HepG2 (cell line): ENCODE measurements at regions not wholly inside any gene's neighbourhood (a gene's known extent, or its start where the extent isn't known, plus 50 kb on each side); places are given as distances from the start of the nearest gene placed in this dataset.

Experiments
- ATAC-seq: fragments of 200-7000 bp; cut with Tn5 transposase; 3 replicates; pipeline ENCODE4 v1.9.1; 2020; ENCODE audit warnings: mild to moderate bottlenecking, moderate library complexity
- BruUV-seq: library from RNA; stranded (reverse); fragments of 400-500 nt; replicated peaks from 2 replicates; lab custom pipeline; 2021; lab: Mats Ljungman, UMichigan
- CTCF ChIA-PET: fragments of 300-600 bp; formaldehyde crosslinking; extraction: SDS; loops from one replicate; lab custom pipeline; 2021; ENCODE audit warnings: low total read pairs, inconsistent platforms, low intra/inter-chr PET ratio; lab: Yijun Ruan, JAX
- POLR2A ChIA-PET: fragments of 350-600 bp; sonication (Branson Sonifier 250); formaldehyde crosslinking; loops from one replicate; lab custom pipeline; 2020; ENCODE audit warnings: antibody characterized with exemption, inconsistent platforms; lab: Yijun Ruan, JAX
- DNase-seq: peaks from one replicate; pipeline ENCODE4 v3.0.0-alpha.2; 2015; ENCODE audit warnings: low spot score
- FAIRE-seq: peaks from 3 replicates; lab custom pipeline; 2011; peaks lifted over from hg19 to GRCh38; lab: Jason Lieb, UNC
- H2AFZ ChIP-seq: one replicate; pipeline ENCODE4 v1.6.1; 2011; ENCODE audit warnings: low read length, inconsistent platforms
- H3K27ac ChIP-seq: fragments of 300-600 bp; 3 replicates; pipeline ENCODE4 v1.8.0; 2011; ENCODE audit warnings: mixed run types, mild to moderate bottlenecking, mixed read lengths, low read length, inconsistent platforms; ENCODE audit not compliant: insufficient read depth; ENCODE audit errors: extremely low read length
- H3K27me3 ChIP-seq, 2 experiments: fragments of 200-600 bp in 1 of 2; 2 replicates in 1 of 2; 3 replicates in 1 of 2; pipeline versions ENCODE4 v1.6.0 to v1.8.0; 2011; ENCODE audit warnings: low read length in 2 of 2, mild to moderate bottlenecking in 2 of 2, moderate library complexity in 2 of 2, inconsistent platforms in 1 of 2; ENCODE audit not compliant: insufficient read depth in 2 of 2, control insufficient read depth in 1 of 2
- H3K36me3 ChIP-seq, 2 experiments: fragments of 200-600 bp in 1 of 2; replicated peaks in 1 of 2; 2 replicates in 1 of 2; 3 replicates in 1 of 2; pipeline versions ENCODE4 v1.5.1 to v1.8.0; 2011; ENCODE audit warnings: low read length in 2 of 2, inconsistent platforms in 1 of 2; ENCODE audit not compliant: insufficient read depth in 2 of 2, control insufficient read depth in 1 of 2
- H3K4me1 ChIP-seq: 2 replicates; pipeline ENCODE4 v1.5.1; 2012; ENCODE audit warnings: low read length, inconsistent platforms; ENCODE audit not compliant: insufficient read depth
- H3K4me2 ChIP-seq: 2 replicates; pipeline ENCODE4 v1.6.0; 2011; ENCODE audit warnings: low read depth, low read length, inconsistent platforms
- H3K4me3 ChIP-seq, 3 experiments: fragments of 200-600 bp in 1 of 3; sonication (generic), shearing (Covaris generic) in 1 of 3; replicated peaks in 1 of 3; 2 replicates each; pipeline ENCODE4 v1.5.1; 2011 to 2016; ENCODE audit warnings: low read length in 3 of 3, inconsistent platforms in 2 of 3, low read depth in 2 of 3, mild to moderate bottlenecking in 2 of 3, control low read depth in 1 of 3, mixed read lengths in 1 of 3; ENCODE audit not compliant: insufficient read depth in 1 of 3
- H3K79me2 ChIP-seq: one replicate; pipeline ENCODE4 v1.6.1; 2011; ENCODE audit warnings: low read length, inconsistent platforms; ENCODE audit not compliant: insufficient read depth
- H3K9ac ChIP-seq: 2 replicates; pipeline ENCODE4 v1.6.0; 2011; ENCODE audit warnings: mild to moderate bottlenecking, low read depth, low read length, inconsistent platforms; ENCODE audit not compliant: insufficient read depth
- H3K9me3 ChIP-seq: 2 replicates; pipeline ENCODE4 v1.5.1; 2012; ENCODE audit warnings: mild to moderate bottlenecking, low read length
- H4K20me1 ChIP-seq: 2 replicates; pipeline ENCODE4 v1.6.0; 2011; ENCODE audit warnings: inconsistent platforms, mild to moderate bottlenecking, low read length, moderate library complexity; ENCODE audit not compliant: insufficient read depth
- ATF2 ChIP-seq: sonication (generic); formaldehyde crosslinking; IDR thresholded peaks from 2 replicates; pipeline ENCODE4 v1.4.0; 2020; ENCODE audit warnings: missing genetic modification reagents
- CHD4 ChIP-seq: fragments of 200-600 bp; sonication (generic); IDR thresholded peaks from 2 replicates; pipeline ENCODE4 v1.7.0; 2017; ENCODE audit warnings: mild to moderate bottlenecking, low read length, borderline replicate concordance
- DPF2 ChIP-seq: sonication (generic); formaldehyde crosslinking; IDR thresholded peaks from 2 replicates; pipeline ENCODE4 v1.4.0; 2020; ENCODE audit warnings: mild to moderate bottlenecking, low read depth, missing genetic modification reagents, borderline replicate concordance
- ETV6 ChIP-seq: sonication (generic); formaldehyde crosslinking; conservative IDR thresholded peaks from 2 replicates; pipeline ENCODE4 v1.4.0; 2020; ENCODE audit warnings: missing genetic modification reagents
- FOXK1 ChIP-seq: sonication (generic); formaldehyde crosslinking; IDR thresholded peaks from 2 replicates; pipeline ENCODE4 v1.4.0; 2020; ENCODE audit warnings: low read depth, missing genetic modification reagents, borderline replicate concordance
- HOMEZ ChIP-seq: IDR thresholded peaks from 2 replicates; pipeline ENCODE4 v1.6.1; 2016; ENCODE audit warnings: low read depth
- IRX3 ChIP-seq: sonication (generic); formaldehyde crosslinking; IDR thresholded peaks from 2 replicates; pipeline ENCODE4 v1.8.1; 2023; ENCODE audit warnings: mild to moderate bottlenecking, low read depth, missing genetic modification reagents, borderline replicate concordance
- KLF15 ChIP-seq: sonication (generic); formaldehyde crosslinking; IDR thresholded peaks from 2 replicates; pipeline ENCODE4 v1.8.1; 2023; ENCODE audit warnings: borderline replicate concordance, mild to moderate bottlenecking, inconsistent platforms, missing genetic modification reagents, mixed read lengths
- MTA3 ChIP-seq: sonication (generic); formaldehyde crosslinking; IDR thresholded peaks from 2 replicates; pipeline ENCODE4 v1.4.0; 2020; ENCODE audit warnings: missing genetic modification reagents
- NBN ChIP-seq: fragments of 450-650 bp; conservative IDR thresholded peaks from 2 replicates; pipeline ENCODE4 v1.6.1; 2017
- PLSCR1 ChIP-seq: sonication (generic); formaldehyde crosslinking; IDR thresholded peaks from 2 replicates; pipeline ENCODE4 v1.5.0; 2020; ENCODE audit warnings: missing genetic modification reagents, mild to moderate bottlenecking, borderline replicate concordance
- RAD51 ChIP-seq: fragments of 450-650 bp; IDR thresholded peaks from 2 replicates; pipeline ENCODE4 v1.6.1; 2016; ENCODE audit warnings: borderline replicate concordance
- SMYD3 ChIP-seq: sonication (generic); formaldehyde crosslinking; IDR thresholded peaks from 2 replicates; pipeline ENCODE4 v1.8.1; 2023; ENCODE audit warnings: mild to moderate bottlenecking, missing genetic modification reagents
- SP1 ChIP-seq, 2 experiments: fragments of 450-650 bp in 1 of 2; sonication (generic) in 1 of 2; formaldehyde crosslinking in 1 of 2; IDR thresholded peaks; 2 replicates each; pipeline versions ENCODE4 v1.4.0 to v1.6.1; 2016 to 2020; ENCODE audit warnings: missing genetic modification reagents in 1 of 2
- ZFAT ChIP-seq: sonication (generic); formaldehyde crosslinking; conservative IDR thresholded peaks from 2 replicates; pipeline ENCODE4 v1.8.1; 2023; ENCODE audit warnings: missing genetic modification reagents, inconsistent platforms
- ZNF18 ChIP-seq: sonication (generic); formaldehyde crosslinking; IDR thresholded peaks from 2 replicates; pipeline ENCODE4 v1.8.0; 2022; ENCODE audit warnings: mild to moderate bottlenecking, missing genetic modification reagents; ENCODE audit not compliant: insufficient replicate concordance
- ZNF331 ChIP-seq: sonication (generic); formaldehyde crosslinking; IDR thresholded peaks from 2 replicates; pipeline ENCODE4 v1.4.0; 2020; ENCODE audit warnings: missing genetic modification reagents
- ZNF33A ChIP-seq: sonication (generic); formaldehyde crosslinking; IDR thresholded peaks from 2 replicates; pipeline ENCODE4 v1.5.1; 2020; ENCODE audit warnings: missing genetic modification reagents, mild to moderate bottlenecking, moderate library complexity, borderline replicate concordance
- ZNF672 ChIP-seq: sonication (generic); formaldehyde crosslinking; IDR thresholded peaks from 2 replicates; pipeline ENCODE4 v1.8.1; 2022; ENCODE audit warnings: missing genetic modification reagents
- WGBS: methylation state at CpG from one replicate; pipeline ENCODE4 v1.1.6; 2017; ENCODE audit warnings: low lambda C conversion rate; 5-methylcytosine and 5-hydroxymethylcytosine counted together
- in situ Hi-C: cut with HindIII; loops from 2 replicates; pipeline ENCODE4 v1.10.0; 2017; ENCODE audit warnings: low pct_unique_long_range_greater_than_20kb; ENCODE audit not compliant: extremely low pct_ligation_motif_present
- intact Hi-C: fragments of 100-400 bp; cut with micrococcal nuclease; formaldehyde crosslinking; loops from one replicate; pipeline ENCODE4 v1.10.0; 2022; ENCODE audit not compliant: unreplicated experiment

- no peak overlapping the region for H3K9ac ChIP-seq
- H3K27me3 ChIP-seq: no peaks in the 10 kb centered on the region
- TF ChIP-seq ZNF33A (CRISPR knock-in tag) (no peak), ZNF18 (CRISPR knock-in tag) (no peak), NBN (no peak), DPF2 (CRISPR knock-in tag) (no peak), HOMEZ (CRISPR knock-in tag) (no peak), ZFAT (CRISPR knock-in tag) (no peak), SMYD3 (CRISPR knock-in tag) (no peak), FOXK1 (no peak), SP1 (IDR thresholded peaks at IDR 0.05) (no peak), SP1 (CRISPR knock-in tag; IDR thresholded peaks at IDR 0.05) (no peak), ZNF331 (CRISPR knock-in tag) (no peak), KLF15 (CRISPR knock-in tag) (no peak), CHD4 (no peak), ZNF672 (no peak), RAD51 (no peak), ATF2 (CRISPR knock-in tag) (no peak), IRX3 (CRISPR knock-in tag) (no peak), ETV6 (CRISPR knock-in tag) (no peak), PLSCR1 (CRISPR knock-in tag) (no peak), MTA3 (CRISPR knock-in tag) (no peak)
- DNase-seq (no peak), FAIRE-seq (no peak), ATAC-seq (no peak)
- no peak overlapping the region for H2AFZ ChIP-seq
- no peaks in the 10 kb centered on the region for H4K20me1 ChIP-seq
- no peak overlapping the region for H3K4me2 ChIP-seq
- WGBS: 0% methylated on average over 1 of the region's 1 CpG
- no peak overlapping the region for H3K4me3 ChIP-seq
- H3K27ac ChIP-seq: no peak overlapping the region
- ChIA-PET POLR2A (no interaction called here), CTCF (no interaction called here)
- in situ Hi-C loops: no loop called here
- H3K79me2 ChIP-seq: no peaks in the 10 kb centered on the region
- H3K9me3 ChIP-seq: no peaks in the 10 kb centered on the region
- intact Hi-C loops: no loop called here
- H3K4me1 ChIP-seq: no peaks in the 10 kb centered on the region
- BruUV-seq: no TSS peak
- H3K36me3 ChIP-seq: no peaks in the 10 kb centered on the region
Measured at GRCh38 chr5:152205804-152206203, 199.3 kb downstream of the NMUR2 start.
